HEK293 (cell line): ENCODE measurements at regions not wholly inside any gene's neighbourhood (a gene's known extent, or its start where the extent isn't known, plus 50 kb on each side); places are given as distances from the start of the nearest gene placed in this dataset.
A peak's percentile ranks its signal among the peaks of the same experiment; 100 is the strongest.

Experiments
- CTCF ChIA-PET: fragments of 350-600 bp; formaldehyde crosslinking; extraction: SDS; loops from one replicate; lab custom pipeline; 2021; ENCODE audit warnings: antibody characterized with exemption; lab: Yijun Ruan, JAX
- POLR2A ChIA-PET: fragments of 300-600 bp; formaldehyde crosslinking; extraction: SDS; loops from one replicate; lab custom pipeline; 2020; ENCODE audit warnings: antibody characterized with exemption, inconsistent platforms; lab: Yijun Ruan, JAX
- H3K27ac ChIP-seq: fragments of 200-500 bp; sonication (Bioruptor generic); 2 replicates; pipeline ENCODE4 v1.5.1; 2014; ENCODE audit warnings: low read depth, low read length, control low read depth, inconsistent platforms; ENCODE audit errors: extremely low read depth
- H3K36me3 ChIP-seq, 2 experiments: fragments of 200-500 bp in 1 of 2; sonication (Bioruptor generic) in 1 of 2; 1 replicate in 1 of 2; 2 replicates in 1 of 2; pipeline ENCODE4 v1.5.1; 2014 to 2017; ENCODE audit warnings: inconsistent platforms in 2 of 2, low read length in 2 of 2; ENCODE audit not compliant: control insufficient read depth in 2 of 2, insufficient read depth in 1 of 2
- H3K4me1 ChIP-seq: fragments of 200-500 bp; sonication (Bioruptor generic); 2 replicates; pipeline ENCODE4 v1.5.1; 2014; ENCODE audit warnings: mild to moderate bottlenecking, low read length, inconsistent platforms; ENCODE audit not compliant: control insufficient read depth, insufficient read depth
- H3K4me3 ChIP-seq: 2 replicates; pipeline ENCODE4 v1.5.1; 2011; ENCODE audit warnings: low read depth, mild to moderate bottlenecking, control low read depth, low read length, moderate library complexity
- H3K9me3 ChIP-seq: fragments of 200-500 bp; sonication (Bioruptor generic); 2 replicates; pipeline ENCODE4 v1.5.1; 2014; ENCODE audit warnings: low read depth, low read length, inconsistent platforms; ENCODE audit not compliant: control insufficient read depth, insufficient read depth
- BCL11B ChIP-seq: fragments of 450-650 bp; formaldehyde crosslinking; IDR thresholded peaks from 2 replicates; pipeline ENCODE4 v1.5.1; 2016; ENCODE audit warnings: low read depth, missing biosample characterization, missing genetic modification characterization
- GLIS1 ChIP-seq: fragments of 450-650 bp; formaldehyde crosslinking; IDR thresholded peaks from 2 replicates; pipeline ENCODE4 v1.5.1; 2016; ENCODE audit warnings: missing biosample characterization, missing genetic modification characterization
- GLIS2 ChIP-seq: fragments of 450-650 bp; formaldehyde crosslinking; IDR thresholded peaks from 2 replicates; pipeline ENCODE4 v1.5.1; 2016; ENCODE audit warnings: missing biosample characterization, missing genetic modification characterization
- MEIS1 ChIP-seq: sonication (generic); formaldehyde crosslinking; IDR thresholded peaks from 2 replicates; pipeline ENCODE4 v1.8.1; 2022; ENCODE audit warnings: missing genetic modification reagents, mild to moderate bottlenecking, borderline replicate concordance
- PRDM2 ChIP-seq: fragments of 450-650 bp; formaldehyde crosslinking; IDR thresholded peaks from 2 replicates; pipeline ENCODE4 v1.5.1; 2016; ENCODE audit warnings: missing biosample characterization, missing genetic modification characterization, borderline replicate concordance
- SP2 ChIP-seq: fragments of 450-650 bp; formaldehyde crosslinking; IDR thresholded peaks from 2 replicates; pipeline ENCODE4 v1.5.1; 2016; ENCODE audit warnings: missing biosample characterization, missing genetic modification characterization
- WT1 ChIP-seq: fragments of 450-650 bp; formaldehyde crosslinking; IDR thresholded peaks from 2 replicates; pipeline ENCODE4 v1.5.1; 2016; ENCODE audit warnings: missing biosample characterization, missing genetic modification characterization
- ZBTB1 ChIP-seq: fragments of 450-650 bp; formaldehyde crosslinking; IDR thresholded peaks from 2 replicates; pipeline ENCODE4 v1.5.1; 2016; ENCODE audit warnings: missing biosample characterization, missing genetic modification characterization
- ZBTB20 ChIP-seq: fragments of 450-650 bp; formaldehyde crosslinking; IDR thresholded peaks from 2 replicates; pipeline ENCODE4 v1.5.1; 2016; ENCODE audit warnings: missing biosample characterization, missing genetic modification characterization
- ZBTB21 ChIP-seq: fragments of 450-650 bp; formaldehyde crosslinking; IDR thresholded peaks from 2 replicates; pipeline ENCODE4 v1.5.1; 2017; ENCODE audit warnings: missing biosample characterization, missing genetic modification characterization
- ZFP3 ChIP-seq: fragments of 450-650 bp; formaldehyde crosslinking; IDR thresholded peaks from 2 replicates; pipeline ENCODE4 v1.5.1; 2016; ENCODE audit warnings: low read depth, missing biosample characterization, missing genetic modification characterization
- ZFP41 ChIP-seq: fragments of 450-650 bp; formaldehyde crosslinking; IDR thresholded peaks from 2 replicates; pipeline ENCODE4 v1.5.1; 2016; ENCODE audit warnings: missing biosample characterization, missing genetic modification characterization, borderline replicate concordance
- ZNF10 ChIP-seq: fragments of 450-650 bp; formaldehyde crosslinking; IDR thresholded peaks from 2 replicates; pipeline ENCODE4 v1.5.1; 2017; ENCODE audit warnings: missing biosample characterization, missing genetic modification characterization
- ZNF16 ChIP-seq: fragments of 450-650 bp; formaldehyde crosslinking; IDR thresholded peaks from 2 replicates; pipeline ENCODE4 v1.5.1; 2016; ENCODE audit warnings: low read depth, missing biosample characterization, missing genetic modification characterization
- ZNF169 ChIP-seq: fragments of 450-650 bp; formaldehyde crosslinking; IDR thresholded peaks from 2 replicates; pipeline ENCODE4 v1.5.1; 2016; ENCODE audit warnings: missing biosample characterization, missing genetic modification characterization
- ZNF19 ChIP-seq: fragments of 450-650 bp; formaldehyde crosslinking; IDR thresholded peaks from 2 replicates; pipeline ENCODE4; 2016; ENCODE audit warnings: missing biosample characterization, missing genetic modification characterization, low read depth
- ZNF214 ChIP-seq: fragments of 450-650 bp; formaldehyde crosslinking; IDR thresholded peaks from 2 replicates; pipeline ENCODE4 v1.5.1; 2017; ENCODE audit warnings: missing biosample characterization, mild to moderate bottlenecking, missing genetic modification characterization, borderline replicate concordance
- ZNF324 ChIP-seq: fragments of 450-650 bp; formaldehyde crosslinking; IDR thresholded peaks from 2 replicates; pipeline ENCODE4 v1.5.1; 2016; ENCODE audit warnings: missing biosample characterization, missing genetic modification characterization
- ZNF335 ChIP-seq: fragments of 450-650 bp; formaldehyde crosslinking; conservative IDR thresholded peaks from 2 replicates; pipeline ENCODE4 v1.5.1; 2016; ENCODE audit warnings: missing biosample characterization, missing genetic modification characterization
- ZNF560 ChIP-seq: fragments of 450-650 bp; formaldehyde crosslinking; IDR thresholded peaks from 2 replicates; pipeline ENCODE4 v1.5.1; 2017; ENCODE audit warnings: missing biosample characterization, missing genetic modification characterization, borderline replicate concordance
- ZNF654 ChIP-seq: fragments of 450-650 bp; formaldehyde crosslinking; IDR thresholded peaks from 2 replicates; pipeline ENCODE4 v1.5.1; 2016; ENCODE audit warnings: low read depth, missing biosample characterization, missing genetic modification characterization
- ZNF704 ChIP-seq: fragments of 450-650 bp; formaldehyde crosslinking; IDR thresholded peaks from 2 replicates; pipeline ENCODE4 v1.5.1; 2016; ENCODE audit warnings: missing biosample characterization, missing genetic modification characterization
- ZNF776 ChIP-seq: fragments of 450-650 bp; formaldehyde crosslinking; IDR thresholded peaks from 2 replicates; pipeline ENCODE4 v1.5.0; 2017; ENCODE audit warnings: missing biosample characterization, missing genetic modification characterization, borderline replicate concordance
- ZNF777 ChIP-seq: fragments of 450-650 bp; formaldehyde crosslinking; IDR thresholded peaks from 2 replicates; pipeline ENCODE4 v1.5.1; 2017; ENCODE audit warnings: missing biosample characterization, missing genetic modification characterization, borderline replicate concordance
- TF ChIP-seq, protein P1 (sequence below): fragments of 450-650 bp; formaldehyde crosslinking; IDR thresholded peaks from 2 replicates; pipeline ENCODE4 v1.5.1; 2017; ENCODE audit warnings: missing biosample characterization, missing genetic modification characterization

- no peaks in the 10 kb centered on the region for H3K36me3 ChIP-seq
- no peak overlapping the region for H3K4me3 ChIP-seq
- no peaks in the 10 kb centered on the region for H3K4me1 ChIP-seq
- TF ChIP-seq ZNF560 (tag by site-specific recombination) (no peak), ZBTB1 (tag by site-specific recombination) (no peak), ZNF214 (tag by site-specific recombination) (no peak), ZFP3 (tag by site-specific recombination) (no peak), ZNF324 (tag by site-specific recombination) (no peak), ZFP41 (tag by site-specific recombination) (no peak), MEIS1 (no peak), GLIS2 (no peak), ZNF777 (tag by site-specific recombination) (no peak), ZNF335 (tag by site-specific recombination) (no peak), WT1 (tag by site-specific recombination) (no peak), ZNF704 (no peak), ZNF10 (tag by site-specific recombination) (no peak)
- TF ChIP-seq, protein P1, sequence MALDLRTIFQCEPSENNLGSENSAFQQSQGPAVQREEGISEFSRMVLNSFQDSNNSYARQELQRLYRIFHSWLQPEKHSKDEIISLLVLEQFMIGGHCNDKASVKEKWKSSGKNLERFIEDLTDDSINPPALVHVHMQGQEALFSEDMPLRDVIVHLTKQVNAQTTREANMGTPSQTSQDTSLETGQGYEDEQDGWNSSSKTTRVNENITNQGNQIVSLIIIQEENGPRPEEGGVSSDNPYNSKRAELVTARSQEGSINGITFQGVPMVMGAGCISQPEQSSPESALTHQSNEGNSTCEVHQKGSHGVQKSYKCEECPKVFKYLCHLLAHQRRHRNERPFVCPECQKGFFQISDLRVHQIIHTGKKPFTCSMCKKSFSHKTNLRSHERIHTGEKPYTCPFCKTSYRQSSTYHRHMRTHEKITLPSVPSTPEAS (tag by site-specific recombination), result no peak
- H3K9me3 ChIP-seq, result no peaks in the 10 kb centered on the region
- ChIA-PET CTCF (no interaction called here), POLR2A (no interaction called here)
- H3K27ac ChIP-seq, result no peak overlapping the region
Observed at GRCh38 chr9:74373348-74373747, 123.8 kb upstream of the RORB start.

- POLR2A ChIA-PET, result no interaction called here
- no peak overlapping the region for H3K4me3 ChIP-seq
- no peaks in the 10 kb centered on the region for H3K4me1 ChIP-seq
- H3K36me3 ChIP-seq, result no peaks in the 10 kb centered on the region
- no peak overlapping the region for H3K27ac ChIP-seq
- 0 out of 2 replicates have a peak, but pooled peaks have one; percentile 24 for TF ChIP-seq ZNF654 (tag by site-specific recombination)
- no peak for TF ChIP-seq BCL11B
- TF ChIP-seq SP2 (tag by site-specific recombination), result no peak
- TF ChIP-seq ZNF19 (tag by site-specific recombination), result no peak
- no peaks in the 10 kb centered on the region for H3K9me3 ChIP-seq
- CTCF ChIA-PET, result interaction anchor here (0.6 to 1.0 kb wide), 3 partner anchors 190 to 1179 kb away, joined by 3 to 6 read pairs (median 3); no protein-coding TSS in a partner anchor
Observed at GRCh38 chr9:74379718-74380117, 117.4 kb upstream of the RORB start.

DNA sequence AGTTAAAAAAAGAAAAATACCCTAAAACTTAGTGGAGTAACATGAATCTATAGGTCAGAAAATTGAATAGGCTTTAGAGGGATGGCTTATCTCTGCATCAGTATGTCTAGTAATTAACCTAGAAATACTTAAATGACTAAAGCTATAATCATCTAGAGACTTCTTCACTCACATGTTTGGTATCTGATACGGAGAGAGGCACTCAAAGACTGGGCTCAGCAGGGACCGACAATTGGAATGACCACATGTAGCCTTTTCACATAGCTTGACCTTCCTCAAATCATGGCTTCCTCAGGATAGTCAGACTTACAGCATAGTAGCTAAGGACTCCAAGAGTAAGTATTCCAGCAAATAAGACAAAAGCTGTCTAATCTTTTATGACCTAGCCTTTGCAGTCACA lies 105.3 kb upstream of the RORB start:
- H3K9me3 ChIP-seq, result no peaks in the 10 kb centered on the region
- no peak overlapping the region for H3K4me3 ChIP-seq
- ChIA-PET CTCF (no interaction called here), POLR2A (no interaction called here)
- no peaks in the 10 kb centered on the region for H3K4me1 ChIP-seq
- H3K36me3 ChIP-seq, result no peaks in the 10 kb centered on the region
- no peak overlapping the region for H3K27ac ChIP-seq
- TF ChIP-seq ZBTB21 (no peak), ZNF776 (tag by site-specific recombination) (no peak), PRDM2 (tag by site-specific recombination) (no peak), GLIS1 (tag by site-specific recombination) (no peak), ZNF16 (tag by site-specific recombination) (no peak), ZNF169 (tag by site-specific recombination) (no peak), ZBTB20 (tag by site-specific recombination) (no peak)
